DOHH2 (cell line): ENCODE measurements at regions not wholly inside any gene's neighbourhood (a gene's known extent, or its start where the extent isn't known, plus 50 kb on each side); places are given as distances from the start of the nearest gene placed in this dataset.

Experiments
- CTCF ChIP-seq: fragments of 200-600 bp; sonication (generic); IDR thresholded peaks from one replicate; pipeline ENCODE4 v1.5.1; 2014; ENCODE audit warnings: antibody characterized with exemption, mild to moderate bottlenecking, low read depth, low read length; ENCODE audit not compliant: poor library complexity, severe bottlenecking
- EZH2phosphoT487 ChIP-seq: fragments of 200-600 bp; sonication (generic); IDR thresholded peaks from 2 replicates; pipeline ENCODE4 v1.6.1; 2017; ENCODE audit warnings: borderline replicate concordance, mild to moderate bottlenecking, antibody characterized with exemption, low read length, moderate library complexity, mixed read lengths

GRCh38 chr9:97803167-97804058 is 49.6 kb upstream of the FOXE1 start:
- peak; percentile 15 for TF ChIP-seq CTCF
- no peak for TF ChIP-seq EZH2phosphoT487
